H9 (cell line): ENCODE measurements at regions not wholly inside any gene's neighbourhood (a gene's known extent, or its start where the extent isn't known, plus 50 kb on each side); places are given as distances from the start of the nearest gene placed in this dataset.

Experiments
- DNase-seq: peaks from one replicate; pipeline ENCODE4 v3.0.0-alpha.2; 2017
- H2AFZ ChIP-seq: one replicate; pipeline ENCODE4 v1.6.1; 2013; ENCODE audit warnings: mild to moderate bottlenecking, low read length, control low read depth, moderate library complexity
- H2AK5ac ChIP-seq: 2 replicates; pipeline ENCODE4 v1.6.1; 2013; ENCODE audit warnings: low read length, control low read depth, mixed read lengths; ENCODE audit not compliant: insufficient read length
- H2BK120ac ChIP-seq: one replicate; pipeline ENCODE4 v1.6.1; 2013; ENCODE audit warnings: low read depth, mild to moderate bottlenecking, low read length, control low read depth, inconsistent platforms; ENCODE audit not compliant: poor library complexity, severe bottlenecking
- H2BK12ac ChIP-seq: 2 replicates; pipeline ENCODE4 v1.6.1; 2013; ENCODE audit warnings: low read length, control low read depth, mixed read lengths, low read depth; ENCODE audit not compliant: insufficient read length
- H2BK15ac ChIP-seq: 2 replicates; pipeline ENCODE4 v1.6.1; 2013; ENCODE audit warnings: low read depth, low read length, control low read depth
- H2BK20ac ChIP-seq: one replicate; pipeline ENCODE4 v1.6.1; 2013; ENCODE audit warnings: low read depth, mild to moderate bottlenecking, low read length, control low read depth, inconsistent platforms; ENCODE audit not compliant: poor library complexity, severe bottlenecking
- H2BK5ac ChIP-seq: 2 replicates; pipeline ENCODE4 v1.6.1; 2013; ENCODE audit warnings: low read length, control low read depth, mixed read lengths; ENCODE audit not compliant: insufficient read length
- H3K14ac ChIP-seq: 2 replicates; pipeline ENCODE4 v1.6.1; 2013; ENCODE audit warnings: low read length, control low read depth; ENCODE audit not compliant: insufficient read depth
- H3K18ac ChIP-seq: 2 replicates; pipeline ENCODE4 v1.6.1; 2013; ENCODE audit warnings: low read depth, mild to moderate bottlenecking, mixed read lengths, low read length, control low read depth; ENCODE audit not compliant: insufficient read length
- H3K23ac ChIP-seq: 2 replicates; pipeline ENCODE4 v1.6.1; 2013; ENCODE audit warnings: low read length, control low read depth, mixed read lengths, low read depth; ENCODE audit not compliant: insufficient read length
- H3K23me2 ChIP-seq: 2 replicates; pipeline ENCODE4 v1.6.1; 2013; ENCODE audit warnings: low read depth, mild to moderate bottlenecking, mixed read lengths, low read length, control low read depth; ENCODE audit not compliant: insufficient read length, poor library complexity, severe bottlenecking
- H3K27ac ChIP-seq: 2 replicates; pipeline ENCODE4 v1.5.1; 2013; ENCODE audit warnings: low read length, control low read depth, mixed read lengths, low read depth; ENCODE audit not compliant: insufficient read length
- H3K27me3 ChIP-seq: 2 replicates; pipeline ENCODE4 v1.6.1; 2013; ENCODE audit warnings: low read length, control low read depth, inconsistent platforms; ENCODE audit not compliant: insufficient read depth
- H3K4ac ChIP-seq: 2 replicates; pipeline ENCODE4 v1.6.1; 2013; ENCODE audit warnings: low read depth, mild to moderate bottlenecking, control low read depth, inconsistent platforms, low read length, moderate library complexity
- H3K4me1 ChIP-seq: 2 replicates; pipeline ENCODE4 v1.6.1; 2013; ENCODE audit warnings: low read length, control low read depth, inconsistent platforms; ENCODE audit not compliant: insufficient read depth
- H3K4me2 ChIP-seq: 2 replicates; pipeline ENCODE4 v1.6.1; 2013; ENCODE audit warnings: low read length, control low read depth, mixed read lengths; ENCODE audit not compliant: insufficient read length, insufficient read depth
- H3K56ac ChIP-seq: 2 replicates; pipeline ENCODE4 v1.6.1; 2013; ENCODE audit warnings: low read depth, mild to moderate bottlenecking, mixed read lengths, low read length, control low read depth; ENCODE audit not compliant: insufficient read length
- H3K79me1 ChIP-seq: 2 replicates; pipeline ENCODE4 v1.6.1; 2013; ENCODE audit warnings: low read depth, mild to moderate bottlenecking, moderate library complexity, low read length, control low read depth, inconsistent platforms; ENCODE audit not compliant: insufficient read depth, poor library complexity, severe bottlenecking
- H3K79me2 ChIP-seq: 2 replicates; pipeline ENCODE4 v1.6.1; 2013; ENCODE audit warnings: low read length, control low read depth, inconsistent platforms; ENCODE audit not compliant: insufficient read depth
- H3K9ac ChIP-seq: 2 replicates; pipeline ENCODE4 v1.6.1; 2013; ENCODE audit warnings: low read length, control low read depth, mixed read lengths; ENCODE audit not compliant: insufficient read length; ENCODE audit errors: extremely low read depth
- H3K9me3 ChIP-seq: one replicate; pipeline ENCODE4 v1.6.1; 2013; ENCODE audit warnings: low read depth, low read length, inconsistent platforms; ENCODE audit not compliant: control insufficient read depth
- H3T11ph ChIP-seq: one replicate; pipeline ENCODE4 v1.6.1; 2013; ENCODE audit warnings: mild to moderate bottlenecking, low read length, control low read depth, inconsistent platforms
- H4K20me1 ChIP-seq: one replicate; pipeline ENCODE4 v1.6.1; 2013; ENCODE audit not compliant: control insufficient read depth, insufficient read length, insufficient read depth
- H4K5ac ChIP-seq: 2 replicates; pipeline ENCODE4 v1.6.1; 2013; ENCODE audit warnings: low read depth, mild to moderate bottlenecking, mixed read lengths, low read length, control low read depth; ENCODE audit not compliant: insufficient read length
- H4K8ac ChIP-seq: replicated peaks from 2 replicates; pipeline ENCODE4 v1.6.1; 2013; ENCODE audit warnings: low read length, control low read depth, mixed read lengths, low read depth; ENCODE audit not compliant: insufficient read length
- H4K91ac ChIP-seq: 2 replicates; pipeline ENCODE4 v1.6.1; 2013; ENCODE audit warnings: low read depth, mild to moderate bottlenecking, moderate library complexity, mixed read lengths, low read length, control low read depth; ENCODE audit not compliant: insufficient read length
- H3K27ac Mint-ChIP-seq, 3 experiments: 2 replicates in 2 of 3; 3 replicates in 1 of 3; pipeline ENCODE4 v1.8.0; 2020 to 2021; ENCODE audit warnings: mixed read lengths in 3 of 3, mild to moderate bottlenecking in 1 of 3, moderate library complexity in 1 of 3
- H3K27me3 Mint-ChIP-seq: 2 replicates; pipeline ENCODE4 v1.8.0; 2021; ENCODE audit warnings: low read depth, mild to moderate bottlenecking, moderate library complexity, mixed read lengths
- H3K36me3 Mint-ChIP-seq, 3 experiments: 2 replicates in 2 of 3; 3 replicates in 1 of 3; pipeline ENCODE4 v1.8.0; 2020 to 2021; ENCODE audit warnings: low read depth in 3 of 3, mixed read lengths in 3 of 3; ENCODE audit not compliant: insufficient read depth in 1 of 3
- H3K4me1 Mint-ChIP-seq, 2 experiments: 2 replicates each; pipeline ENCODE4 v1.8.0; 2020; ENCODE audit warnings: mixed read lengths in 2 of 2
- H3K4me3 Mint-ChIP-seq, 2 experiments: 2 replicates in 1 of 2; 3 replicates in 1 of 2; pipeline ENCODE4 v1.8.0; 2020 to 2021; ENCODE audit warnings: mild to moderate bottlenecking in 2 of 2, mixed read lengths in 2 of 2, moderate library complexity in 1 of 2
- H3K9me3 Mint-ChIP-seq, 2 experiments: 2 replicates in 1 of 2; 3 replicates in 1 of 2; pipeline ENCODE4 v1.8.0; 2020; ENCODE audit warnings: mild to moderate bottlenecking in 2 of 2, mixed read lengths in 2 of 2, moderate library complexity in 1 of 2
- TF ChIP-seq, protein P1 (sequence below): fragments of 200-600 bp; sonication (generic); conservative IDR thresholded peaks from 3 replicates; pipeline ENCODE4 v1.8.0; 2021; ENCODE audit warnings: antibody characterized with exemption, mild to moderate bottlenecking

DNA sequence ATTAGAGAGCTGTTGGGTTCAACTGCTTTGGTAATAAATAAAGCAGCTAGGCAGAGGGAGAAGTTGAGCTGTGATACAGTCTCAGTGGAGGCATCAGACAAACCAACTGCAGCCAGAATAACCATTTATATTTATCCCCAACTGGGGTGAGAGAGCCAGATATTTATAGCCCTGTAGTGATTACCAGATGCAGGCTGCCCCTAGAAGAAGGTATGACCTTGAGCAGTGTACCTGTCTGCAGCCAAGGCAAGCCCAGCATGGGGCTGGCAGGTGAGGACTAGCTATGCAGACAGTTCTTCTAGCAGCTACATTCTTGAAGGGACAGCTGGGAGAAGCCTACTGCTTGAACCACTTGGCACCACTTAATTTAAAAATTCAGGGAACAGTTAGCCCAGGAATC is 144.4 kb upstream of the EPHA3 start:
- Mint-ChIP-seq H3K4me1 (peaks cover 4 to 6% of the 10 kb centered on the region in 2 experiments), H3K9me3 (no peaks in the 10 kb centered on the region), H3K27ac (no peak overlapping the region), H3K4me3 (no peak overlapping the region), H3K27me3 (no peaks in the 10 kb centered on the region), H3K36me3 (no peaks in the 10 kb centered on the region)
- no peaks in the 10 kb centered on the region for H3K9me3 ChIP-seq
- H2BK120ac ChIP-seq: no peak overlapping the region
- H3K18ac ChIP-seq: no peak overlapping the region
- no peak overlapping the region for H3T11ph ChIP-seq
- no peak overlapping the region for H2AK5ac ChIP-seq
- no peak overlapping the region for H2BK12ac ChIP-seq
- no peak overlapping the region for H2BK20ac ChIP-seq
- no peaks in the 10 kb centered on the region for H3K79me1 ChIP-seq
- H2BK5ac ChIP-seq: no peak overlapping the region
- TF ChIP-seq, protein P1, sequence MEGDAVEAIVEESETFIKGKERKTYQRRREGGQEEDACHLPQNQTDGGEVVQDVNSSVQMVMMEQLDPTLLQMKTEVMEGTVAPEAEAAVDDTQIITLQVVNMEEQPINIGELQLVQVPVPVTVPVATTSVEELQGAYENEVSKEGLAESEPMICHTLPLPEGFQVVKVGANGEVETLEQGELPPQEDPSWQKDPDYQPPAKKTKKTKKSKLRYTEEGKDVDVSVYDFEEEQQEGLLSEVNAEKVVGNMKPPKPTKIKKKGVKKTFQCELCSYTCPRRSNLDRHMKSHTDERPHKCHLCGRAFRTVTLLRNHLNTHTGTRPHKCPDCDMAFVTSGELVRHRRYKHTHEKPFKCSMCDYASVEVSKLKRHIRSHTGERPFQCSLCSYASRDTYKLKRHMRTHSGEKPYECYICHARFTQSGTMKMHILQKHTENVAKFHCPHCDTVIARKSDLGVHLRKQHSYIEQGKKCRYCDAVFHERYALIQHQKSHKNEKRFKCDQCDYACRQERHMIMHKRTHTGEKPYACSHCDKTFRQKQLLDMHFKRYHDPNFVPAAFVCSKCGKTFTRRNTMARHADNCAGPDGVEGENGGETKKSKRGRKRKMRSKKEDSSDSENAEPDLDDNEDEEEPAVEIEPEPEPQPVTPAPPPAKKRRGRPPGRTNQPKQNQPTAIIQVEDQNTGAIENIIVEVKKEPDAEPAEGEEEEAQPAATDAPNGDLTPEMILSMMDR: no peak
- no peak overlapping the region for H3K4me2 ChIP-seq
- no peak overlapping the region for H3K23ac ChIP-seq
- H3K27ac ChIP-seq: no peak overlapping the region
- DNase-seq: no peak
- no peak overlapping the region for H2BK15ac ChIP-seq
- H4K20me1 ChIP-seq: no peaks in the 10 kb centered on the region
- no peak overlapping the region for H3K9ac ChIP-seq
- H4K8ac ChIP-seq: no peak overlapping the region
- no peak overlapping the region for H3K14ac ChIP-seq
- H3K56ac ChIP-seq: no peak overlapping the region
- no peaks in the 10 kb centered on the region for H3K4me1 ChIP-seq
- H3K4ac ChIP-seq: no peak overlapping the region
- no peak overlapping the region for H4K5ac ChIP-seq
- H2AFZ ChIP-seq: no peak overlapping the region
- no peaks in the 10 kb centered on the region for H3K79me2 ChIP-seq
- no peak overlapping the region for H4K91ac ChIP-seq
- no peaks in the 10 kb centered on the region for H3K23me2 ChIP-seq
- H3K27me3 ChIP-seq: no peaks in the 10 kb centered on the region
